ENCODE measurements at regions not wholly inside any gene's neighbourhood (a gene's known extent, or its start where the extent isn't known, plus 50 kb on each side); places are given as distances from the start of the nearest gene placed in this dataset.
"Not testable (repeated sequence)": the region's sequence is repeated elsewhere in the genome, so short reads cannot be mapped to it uniquely, and the experiment has no call there.

- DNase-seq (no peak), ATAC-seq (replicated peaks in 1 of 2) (no peak)
- Mint-ChIP-seq H3K27ac (no peak overlapping the region), H3K27me3 (ENCODE audit: low read depth) (no peaks in the 10 kb centered on the region), H3K4me3 (no peak overlapping the region), H3K4me1 (ENCODE audit: low read depth) (no peaks in the 10 kb centered on the region), H3K36me3 (ENCODE audit: insufficient read depth in 2 of 2) (peaks cover 5 to 8% of the 10 kb centered on the region in 2 donors), H3K9me3 (peaks cover 6 to 9% of the 10 kb centered on the region in 2 donors)
Observed at GRCh38 chr7:68767462-68767861, 830.8 kb upstream of the AUTS2 start.

- Mint-ChIP-seq H3K4me3 (no peak overlapping the region), H3K36me3 (ENCODE audit: insufficient read depth in 2 of 2) (peaks cover 3 to 8% of the 10 kb centered on the region in 2 donors), H3K4me1 (ENCODE audit: low read depth) (no peaks in the 10 kb centered on the region), H3K27ac (no peak overlapping the region), H3K9me3 (peaks cover 6 to 9% of the 10 kb centered on the region in 2 donors), H3K27me3 (ENCODE audit: low read depth) (no peaks in the 10 kb centered on the region)
- ATAC-seq (replicated peaks in 1 of 2), result no peak
- DNase-seq, result no peak
Observed at GRCh38 chr7:68770649-68771048, 827.6 kb upstream of the AUTS2 start.

DNA sequence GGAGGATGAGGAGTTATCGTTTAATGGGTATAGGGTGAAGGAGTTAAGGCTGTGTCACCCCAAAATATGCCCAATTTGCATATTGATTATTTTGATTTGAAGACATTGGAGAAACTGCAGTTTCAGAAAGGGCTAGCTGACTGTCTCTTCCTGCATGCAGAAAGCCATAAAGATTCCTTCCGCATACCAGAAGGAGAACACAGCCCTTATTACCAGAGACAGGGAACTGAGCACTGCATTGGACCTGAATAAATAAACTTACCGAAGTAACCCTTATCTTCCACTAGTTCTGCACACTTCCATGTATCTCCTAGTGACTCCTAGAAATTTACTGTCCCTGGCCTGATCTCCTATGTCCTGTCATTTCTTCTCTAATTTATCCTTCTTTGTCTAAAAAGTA lies 821.9 kb upstream of the AUTS2 start:
- Mint-ChIP-seq H3K36me3 (ENCODE audit: insufficient read depth in 2 of 2) (peaks cover 0 to 2% of the 10 kb centered on the region in 2 donors), H3K27ac (no peak overlapping the region), H3K27me3 (ENCODE audit: low read depth) (no peaks in the 10 kb centered on the region), H3K9me3 (peaks cover 4 to 6% of the 10 kb centered on the region in 2 donors), H3K4me3 (no peak overlapping the region), H3K4me1 (ENCODE audit: low read depth) (no peaks in the 10 kb centered on the region)
- DNase-seq (no peak), ATAC-seq (replicated peaks in 1 of 2) (no peak)

- Mint-ChIP-seq H3K4me1 (ENCODE audit: low read depth) (no peaks in the 10 kb centered on the region), H3K36me3 (ENCODE audit: insufficient read depth in 2 of 2) (peaks cover 3 to 5% of the 10 kb centered on the region in 2 donors), H3K27ac (no peak overlapping the region), H3K27me3 (ENCODE audit: low read depth) (no peaks in the 10 kb centered on the region), H3K4me3 (no peak overlapping the region), H3K9me3 (peaks cover 2 to 8% of the 10 kb centered on the region in 2 donors)
- DNase-seq, result no peak
- no peak for ATAC-seq (replicated peaks in 1 of 2)
Observed at GRCh38 chr7:68783684-68784083, 814.6 kb upstream of the AUTS2 start.

DNA sequence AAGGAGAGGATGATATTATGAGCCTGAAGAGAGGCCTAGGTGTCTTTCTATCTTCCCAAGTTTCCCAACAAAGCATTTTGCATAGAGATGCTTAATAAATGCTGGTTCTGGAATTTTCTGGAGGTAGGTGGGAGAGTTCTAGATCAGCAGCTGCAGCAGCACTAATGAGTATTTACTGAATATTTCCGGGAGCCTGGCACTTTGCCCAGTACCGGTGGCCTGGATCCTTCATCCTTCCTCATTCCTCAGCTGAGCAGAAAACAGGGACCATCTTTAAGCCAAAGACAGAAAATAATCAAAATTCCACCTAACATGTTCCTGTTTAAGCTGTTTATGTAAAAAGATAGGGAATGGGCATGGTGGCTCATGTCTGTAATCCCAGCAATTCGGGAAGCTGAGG lies 813.2 kb upstream of the AUTS2 start:
- peaks cover 3 to 5% of the 10 kb centered on the region in 2 donors for H3K36me3 Mint-ChIP-seq (ENCODE audit: insufficient read depth in 2 of 2)
- H3K27ac Mint-ChIP-seq, result no peak overlapping the region
- no peak for ATAC-seq (replicated peaks in 1 of 2)
- H3K9me3 Mint-ChIP-seq, result peaks cover 2 to 6% of the 10 kb centered on the region in 2 donors
- no peaks in the 10 kb centered on the region for H3K27me3 Mint-ChIP-seq (ENCODE audit: low read depth)
- no peak for DNase-seq
- no peak overlapping the region for H3K4me3 Mint-ChIP-seq
- H3K4me1 Mint-ChIP-seq (ENCODE audit: low read depth), result no peaks in the 10 kb centered on the region

GRCh38 chr7:68787566-68787965 lies 810.7 kb upstream of the AUTS2 start:
- H3K4me3 Mint-ChIP-seq, result no peak overlapping the region
- H3K27ac Mint-ChIP-seq, result no peak overlapping the region
- no peaks in the 10 kb centered on the region for H3K27me3 Mint-ChIP-seq (ENCODE audit: low read depth)
- H3K4me1 Mint-ChIP-seq (ENCODE audit: low read depth), result no peaks in the 10 kb centered on the region
- DNase-seq (no peak), ATAC-seq (replicated peaks in 1 of 2) (no peak)
- H3K36me3 Mint-ChIP-seq (ENCODE audit: insufficient read depth in 2 of 2), result peaks cover 3 to 14% of the 10 kb centered on the region in 2 donors
- H3K9me3 Mint-ChIP-seq, result peaks cover 7 to 11% of the 10 kb centered on the region in 2 donors

- H3K27ac Mint-ChIP-seq; DNase-seq; H3K4me3 Mint-ChIP-seq; H3K27me3 Mint-ChIP-seq (ENCODE audit: low read depth); H3K4me1 Mint-ChIP-seq (ENCODE audit: low read depth); ATAC-seq (replicated peaks in 1 of 2): not testable (repeated sequence)
- Mint-ChIP-seq H3K9me3 (peaks cover 7 to 11% of the 10 kb centered on the region in 2 donors), H3K36me3 (ENCODE audit: insufficient read depth in 2 of 2) (peaks cover 3 to 13% of the 10 kb centered on the region in 2 donors)
Observed at GRCh38 chr7:68788529-68788928, 809.7 kb upstream of the AUTS2 start.

GRCh38 chr7:68789597-68789996 lies 808.7 kb upstream of the AUTS2 start:
- Mint-ChIP-seq H3K27ac (no peak overlapping the region), H3K4me3 (no peak overlapping the region), H3K4me1 (ENCODE audit: low read depth) (no peaks in the 10 kb centered on the region), H3K27me3 (ENCODE audit: low read depth) (no peaks in the 10 kb centered on the region), H3K9me3 (peaks cover 5 to 11% of the 10 kb centered on the region in 2 donors), H3K36me3 (ENCODE audit: insufficient read depth in 2 of 2) (peaks cover 0 to 9% of the 10 kb centered on the region in 2 donors)
- DNase-seq (no peak), ATAC-seq (replicated peaks in 1 of 2) (no peak)

GRCh38 chr7:68792351-68792750 lies 805.9 kb upstream of the AUTS2 start:
- ATAC-seq (replicated peaks in 1 of 2), result no peak
- no peaks in the 10 kb centered on the region for H3K4me1 Mint-ChIP-seq (ENCODE audit: low read depth)
- no peak overlapping the region for H3K27ac Mint-ChIP-seq
- H3K9me3 Mint-ChIP-seq, result peaks cover 5 to 8% of the 10 kb centered on the region in 2 donors
- no peaks in the 10 kb centered on the region for H3K27me3 Mint-ChIP-seq (ENCODE audit: low read depth)
- DNase-seq, result no peak
- peaks cover under 1 to 9% of the 10 kb centered on the region in 2 donors for H3K36me3 Mint-ChIP-seq (ENCODE audit: insufficient read depth in 2 of 2)
- H3K4me3 Mint-ChIP-seq, result no peak overlapping the region

GRCh38 chr7:68793513-68793912 lies 804.8 kb upstream of the AUTS2 start:
- no peak overlapping the region for H3K4me3 Mint-ChIP-seq
- peaks cover 5 to 8% of the 10 kb centered on the region in 2 donors for H3K9me3 Mint-ChIP-seq
- ATAC-seq (replicated peaks in 1 of 2), result no peak
- H3K27ac Mint-ChIP-seq, result no peak overlapping the region
- H3K36me3 Mint-ChIP-seq (ENCODE audit: insufficient read depth in 2 of 2), result peaks cover 2 to 9% of the 10 kb centered on the region in 2 donors
- H3K4me1 Mint-ChIP-seq (ENCODE audit: low read depth), result no peaks in the 10 kb centered on the region
- no peaks in the 10 kb centered on the region for H3K27me3 Mint-ChIP-seq (ENCODE audit: low read depth)
- DNase-seq, result no peak

- no peak overlapping the region for H3K27ac Mint-ChIP-seq
- ATAC-seq (replicated peaks in 1 of 2) (no peak), DNase-seq (no peak)
- no peaks in the 10 kb centered on the region for H3K4me1 Mint-ChIP-seq (ENCODE audit: low read depth)
- peaks cover 0 to 3% of the 10 kb centered on the region in 2 donors for H3K9me3 Mint-ChIP-seq
- H3K36me3 Mint-ChIP-seq (ENCODE audit: insufficient read depth in 2 of 2), result peaks cover 0 to 2% of the 10 kb centered on the region in 2 donors
- H3K27me3 Mint-ChIP-seq (ENCODE audit: low read depth), result no peaks in the 10 kb centered on the region
- H3K4me3 Mint-ChIP-seq, result no peak overlapping the region
Observed at GRCh38 chr7:68800316-68800715, 798.0 kb upstream of the AUTS2 start.

DNA sequence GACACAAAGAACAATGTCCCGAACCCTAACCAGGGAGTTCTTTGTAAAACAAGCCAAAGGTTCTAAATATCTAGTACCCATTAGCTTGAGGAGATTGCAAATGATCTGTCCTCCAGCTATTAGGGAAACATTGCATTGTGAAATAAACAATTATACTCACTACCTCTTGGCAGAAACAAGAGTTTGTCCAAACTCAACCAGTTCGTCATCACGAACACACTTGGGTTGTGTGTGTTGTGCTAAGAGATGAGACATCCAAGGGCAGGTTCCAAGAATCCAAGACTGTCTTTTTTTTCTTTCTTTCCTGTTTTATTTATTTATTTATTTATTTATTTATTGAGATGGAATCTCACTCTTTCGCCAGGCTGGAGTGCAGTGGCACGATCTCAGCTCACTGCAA lies 793.1 kb upstream of the AUTS2 start:
- no peak for DNase-seq
- H3K4me3 Mint-ChIP-seq, result no peak overlapping the region
- H3K36me3 Mint-ChIP-seq (ENCODE audit: insufficient read depth in 2 of 2), result no peaks in the 10 kb centered on the region
- no peaks in the 10 kb centered on the region for H3K4me1 Mint-ChIP-seq (ENCODE audit: low read depth)
- no peaks in the 10 kb centered on the region for H3K27me3 Mint-ChIP-seq (ENCODE audit: low read depth)
- no peak overlapping the region for H3K27ac Mint-ChIP-seq
- H3K9me3 Mint-ChIP-seq, result peaks cover 8 to 10% of the 10 kb centered on the region in 2 donors
- no peak for ATAC-seq (replicated peaks in 1 of 2)

- Mint-ChIP-seq H3K4me3 (no peak overlapping the region), H3K27ac (no peak overlapping the region), H3K36me3 (ENCODE audit: insufficient read depth in 2 of 2) (peaks cover 0 to 2% of the 10 kb centered on the region in 2 donors), H3K9me3 (peaks cover 10 to 15% of the 10 kb centered on the region in 2 donors), H3K4me1 (ENCODE audit: low read depth) (no peaks in the 10 kb centered on the region), H3K27me3 (ENCODE audit: low read depth) (no peaks in the 10 kb centered on the region)
- DNase-seq (no peak), ATAC-seq (replicated peaks in 1 of 2) (no peak)
Observed at GRCh38 chr7:68807666-68808065, 790.6 kb upstream of the AUTS2 start.

DNA sequence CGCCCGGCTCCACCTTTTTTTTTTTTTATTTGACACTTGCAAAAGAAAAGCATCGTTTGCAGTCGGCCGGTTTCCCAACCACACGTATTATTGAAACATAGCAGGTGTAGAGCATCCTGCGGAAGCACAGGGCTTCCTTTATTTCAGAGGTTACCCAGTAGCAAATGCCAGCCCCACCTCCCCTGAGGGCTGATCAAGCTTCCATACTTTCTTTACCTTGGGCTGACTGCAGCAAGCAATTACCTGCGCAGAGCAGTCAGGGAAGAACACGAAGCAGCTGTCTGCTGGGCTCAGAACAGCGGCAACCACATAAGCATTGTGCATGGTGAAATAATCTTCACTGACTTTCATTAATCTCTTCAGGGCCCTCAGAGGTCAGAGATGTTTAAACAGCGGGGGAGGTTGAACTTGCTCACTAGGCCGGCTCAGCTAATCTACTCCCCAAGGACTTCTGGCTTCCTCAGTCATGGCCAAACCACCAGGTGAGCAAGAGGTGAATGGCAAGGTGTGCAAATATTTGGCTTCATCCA lies 784.7 kb upstream of the AUTS2 start:
- no peak for DNase-seq
- H3K4me3 Mint-ChIP-seq, result no peak overlapping the region
- ATAC-seq (replicated peaks in 1 of 2), result no peak
- peaks cover 6 to 17% of the 10 kb centered on the region in 2 donors for H3K9me3 Mint-ChIP-seq
- H3K27ac Mint-ChIP-seq, result no peak overlapping the region
- peaks cover 3 to 5% of the 10 kb centered on the region in 2 donors for H3K36me3 Mint-ChIP-seq (ENCODE audit: insufficient read depth in 2 of 2)
- H3K27me3 Mint-ChIP-seq (ENCODE audit: low read depth), result no peaks in the 10 kb centered on the region
- no peaks in the 10 kb centered on the region for H3K4me1 Mint-ChIP-seq (ENCODE audit: low read depth)

Data from activated T-cell treated with anti-CD3 and anti-CD28 coated beads, Interleukin-2, amount 50 U/mL, for 72 hours (primary cell).